Activated CD4-positive, alpha-beta T cell treated with anti-CD3 and anti-CD28 coated beads for 48 hours (primary cell): ENCODE measurements at regions not wholly inside any gene's neighbourhood (a gene's known extent, or its start where the extent isn't known, plus 50 kb on each side); places are given as distances from the start of the nearest gene placed in this dataset.
"Not testable (repeated sequence)": the region's sequence is repeated elsewhere in the genome, so short reads cannot be mapped to it uniquely, and the experiment has no call there.

Experiments used
- DNase-seq: peaks from one replicate; pipeline ENCODE4 v3.0.0-alpha.2; 2020

GRCh38 chr4:57989430-57989829, 879.2 kb upstream of the IGFBP7 start:
- DNase-seq, result no peak

- DNase-seq, result no peak
Measured at GRCh38 chr4:57985161-57985560, 875.0 kb upstream of the IGFBP7 start.

GRCh38 chr4:57981123-57981522, 870.9 kb upstream of the IGFBP7 start:
- no peak for DNase-seq

- no peak for DNase-seq
Measured at GRCh38 chr4:57974821-57975220, 864.6 kb upstream of the IGFBP7 start.

GRCh38 chr4:57973819-57974218, 863.6 kb upstream of the IGFBP7 start:
- DNase-seq, result no peak

GRCh38 chr4:57971261-57971660, 861.1 kb upstream of the IGFBP7 start:
- DNase-seq, result no peak

GRCh38 chr4:57966987-57967760, 857.0 kb upstream of the IGFBP7 start:
- no peak for DNase-seq

- not testable (repeated sequence) for DNase-seq
Measured at GRCh38 chr4:57965431-57965830, 855.2 kb upstream of the IGFBP7 start.

GRCh38 chr4:57945298-57945697, 835.1 kb upstream of the IGFBP7 start:
- no peak for DNase-seq

- no peak for DNase-seq
Measured at GRCh38 chr4:57943682-57944081, 833.5 kb upstream of the IGFBP7 start.

GRCh38 chr4:57937326-57937725, 827.1 kb upstream of the IGFBP7 start:
- DNase-seq, result not testable (repeated sequence)

- DNase-seq, result no peak
Measured at GRCh38 chr4:57926311-57926710, 816.1 kb upstream of the IGFBP7 start.

- DNase-seq, result no peak
Measured at GRCh38 chr4:57924951-57925350, 814.8 kb upstream of the IGFBP7 start.

GRCh38 chr4:57916479-57916878, 806.3 kb upstream of the IGFBP7 start:
- DNase-seq, result no peak

GRCh38 chr4:57911203-57911602, 801.0 kb upstream of the IGFBP7 start:
- no peak for DNase-seq

GRCh38 chr4:57910151-57910550, 800.0 kb upstream of the IGFBP7 start:
- DNase-seq, result no peak

- DNase-seq, result no peak
Measured at GRCh38 chr4:57905965-57906364, 795.8 kb upstream of the IGFBP7 start.

GRCh38 chr4:57877047-57877458, 766.9 kb upstream of the IGFBP7 start:
- DNase-seq, result no peak

GRCh38 chr4:57875829-57876392, 765.7 kb upstream of the IGFBP7 start:
- no peak for DNase-seq

- DNase-seq, result no peak
Measured at GRCh38 chr4:57866468-57867171, 756.4 kb upstream of the IGFBP7 start.

- no peak for DNase-seq
Measured at GRCh38 chr4:57865264-57865663, 755.1 kb upstream of the IGFBP7 start.

GRCh38 chr4:57854748-57855147, 744.6 kb upstream of the IGFBP7 start:
- no peak for DNase-seq

GRCh38 chr4:57850141-57850540, 740.0 kb upstream of the IGFBP7 start:
- no peak for DNase-seq

GRCh38 chr4:57832083-57832482, 721.9 kb upstream of the IGFBP7 start:
- no peak for DNase-seq
